Peyer's patch (tissue), 4 donors: ENCODE measurements at regions not wholly inside any gene's neighbourhood (a gene's known extent, or its start where the extent isn't known, plus 50 kb on each side); places are given as distances from the start of the nearest gene placed in this dataset.

ENCODE experiments used
- POLR2A ChIP-seq, 2 donors: fragments of 450-650 bp; IDR thresholded peaks; one replicate each; pipeline ENCODE4 v1.5.1; 2017; ENCODE audit warnings: antibody characterized with exemption in 2 of 2, mild to moderate bottlenecking in 2 of 2, moderate library complexity in 2 of 2
- TF ChIP-seq, protein P1 (sequence below), 6 experiments: fragments of 450-650 bp in 4 of 6; fragments of 200-600 bp in 2 of 6; sonication (generic) in 1 of 6; IDR thresholded peaks; one replicate each; pipeline ENCODE4 v1.5.1; 2017 to 2019; ENCODE audit warnings: antibody characterized with exemption in 6 of 6, mild to moderate bottlenecking in 3 of 6, moderate library complexity in 1 of 6

GRCh38 chr6:149252622-149253021 is 64.9 kb upstream of the TAB2 start:
- TF ChIP-seq, protein P1, sequence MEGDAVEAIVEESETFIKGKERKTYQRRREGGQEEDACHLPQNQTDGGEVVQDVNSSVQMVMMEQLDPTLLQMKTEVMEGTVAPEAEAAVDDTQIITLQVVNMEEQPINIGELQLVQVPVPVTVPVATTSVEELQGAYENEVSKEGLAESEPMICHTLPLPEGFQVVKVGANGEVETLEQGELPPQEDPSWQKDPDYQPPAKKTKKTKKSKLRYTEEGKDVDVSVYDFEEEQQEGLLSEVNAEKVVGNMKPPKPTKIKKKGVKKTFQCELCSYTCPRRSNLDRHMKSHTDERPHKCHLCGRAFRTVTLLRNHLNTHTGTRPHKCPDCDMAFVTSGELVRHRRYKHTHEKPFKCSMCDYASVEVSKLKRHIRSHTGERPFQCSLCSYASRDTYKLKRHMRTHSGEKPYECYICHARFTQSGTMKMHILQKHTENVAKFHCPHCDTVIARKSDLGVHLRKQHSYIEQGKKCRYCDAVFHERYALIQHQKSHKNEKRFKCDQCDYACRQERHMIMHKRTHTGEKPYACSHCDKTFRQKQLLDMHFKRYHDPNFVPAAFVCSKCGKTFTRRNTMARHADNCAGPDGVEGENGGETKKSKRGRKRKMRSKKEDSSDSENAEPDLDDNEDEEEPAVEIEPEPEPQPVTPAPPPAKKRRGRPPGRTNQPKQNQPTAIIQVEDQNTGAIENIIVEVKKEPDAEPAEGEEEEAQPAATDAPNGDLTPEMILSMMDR (IDR thresholded peaks at IDR 0.05): no peak
- no peak for TF ChIP-seq POLR2A (IDR thresholded peaks at IDR 0.05)
